Pancreas (tissue), 10 donors: ENCODE measurements at regions not wholly inside any gene's neighbourhood (a gene's known extent, or its start where the extent isn't known, plus 50 kb on each side); places are given as distances from the start of the nearest gene placed in this dataset.

ENCODE experiments used
- ATAC-seq, 4 donors: fragments of 200-7000 bp; cut with Tn5 transposase; one replicate each; pipeline versions ENCODE4 v1.8.0 to v1.9.1; 2020; ENCODE audit warnings: mild to moderate bottlenecking in 4 of 4, moderate library complexity in 4 of 4
- DNase-seq, 6 donors: peaks; one replicate each; pipeline ENCODE4 v3.0.0-alpha.2; 2020
- FAIRE-seq: peaks from 2 replicates; lab custom pipeline; 2012; peaks lifted over from hg19 to GRCh38; lab: Jason Lieb, UNC
- H3K27ac ChIP-seq, 4 donors: fragments of 200-600 bp; sonication (generic); 1 replicate in 3 of 4; 2 replicates in 1 of 4; pipeline versions ENCODE4 v1.5.0 to v1.8.0; 2020
- H3K27me3 ChIP-seq, 4 donors: fragments of 200-600 bp; one replicate each; pipeline ENCODE4 v1.8.0; 2021
- H3K36me3 ChIP-seq, 3 donors: fragments of 200-600 bp; sonication (generic) in 1 of 3; one replicate each; pipeline versions ENCODE4 v1.5.0 to v1.8.0; 2020 to 2021
- H3K4me1 ChIP-seq, 3 donors: fragments of 200-600 bp; one replicate each; pipeline ENCODE4 v1.8.0; 2021
- H3K4me3 ChIP-seq, 4 donors: fragments of 200-600 bp; sonication (generic) in 2 of 4; one replicate each; pipeline versions ENCODE4 v1.5.0 to v1.8.0; 2020 to 2021
- H3K9me3 ChIP-seq, 4 donors: fragments of 200-600 bp; one replicate each; pipeline ENCODE4 v1.8.0; 2021
- CTCF ChIP-seq, 4 donors: fragments of 200-600 bp; sonication (generic) in 3 of 4; IDR thresholded peaks; one replicate each; pipeline versions ENCODE4 v1.5.0 to v1.8.0; 2021; ENCODE audit warnings: antibody characterized with exemption in 4 of 4
- WGBS, 2 donors: extraction: QIAGEN DNeasy Blood & Tissue Kit; methylation state at CpG; one replicate each; pipeline ENCODE4 v1.1.7; 2013; 5-methylcytosine and 5-hydroxymethylcytosine counted together
- intact Hi-C, 3 donors: fragments of 100-400 bp; cut with DNase I; formaldehyde crosslinking; loops; one replicate each; pipeline versions ENCODE4 v1.11.1 to v1.14.2; 2022
- donor health status: healthy with polysubstance abuse.
- donor health status: DM: no; HTN: no; CAD: no; lungs with moderate emphysema.
- donor health status: DM: no; HTN: no; CAD: no.
- donor health status: control.
- donor health status: control.
- donor health status: Bipolar disorder and iron deficiency.
- donor health status: DM: yes; HTN: yes; CAD: no.
- donor health status: DM: no; HTN: no; CAD: no.
- donor health status: DM: no; HTN: no; CAD: no.
- donor health status: DM: yes; HTN: yes; CAD: no.

GRCh38 chr6:16968101-16968500 lies 133.7 kb upstream of the STMND1 start:
- 85 to 91% methylated on average over 5 of the region's 5 CpGs for WGBS, 2 donors
- intact Hi-C loops: no loop called here

GRCh38 chr6:16967470-16967817 lies 134.4 kb upstream of the STMND1 start:
- FAIRE-seq: no peak
- no peak overlapping the region for H3K4me3 ChIP-seq
- no peak for ATAC-seq
- H3K4me1 ChIP-seq: no peaks in the 10 kb centered on the region
- no peak for TF ChIP-seq CTCF (IDR thresholded peaks at IDR 0.05)
- DNase-seq: no peak
- no peaks in the 10 kb centered on the region for H3K27me3 ChIP-seq
- H3K27ac ChIP-seq: no peak overlapping the region
- intact Hi-C loops: no loop called here
- H3K36me3 ChIP-seq: no peaks in the 10 kb centered on the region
- 57 to 60% methylated on average over 2 of the region's 2 CpGs for WGBS, 2 donors
- H3K9me3 ChIP-seq: no peaks in the 10 kb centered on the region

More at GRCh38 chr6:16968101-16968500, 133.7 kb upstream of the STMND1 start:
- no peak for TF ChIP-seq CTCF (IDR thresholded peaks at IDR 0.05)
- H3K36me3 ChIP-seq: no peaks in the 10 kb centered on the region
- no peaks in the 10 kb centered on the region for H3K27me3 ChIP-seq
- H3K27ac ChIP-seq: no peak overlapping the region
- H3K4me3 ChIP-seq: no peak overlapping the region
- H3K4me1 ChIP-seq: no peaks in the 10 kb centered on the region
- H3K9me3 ChIP-seq: no peaks in the 10 kb centered on the region
- FAIRE-seq (no peak), DNase-seq (no peak), ATAC-seq (no peak)

GRCh38 chr6:16966791-16967469 lies 134.9 kb upstream of the STMND1 start:
- DNase-seq: no peak
- TF ChIP-seq CTCF (IDR thresholded peaks at IDR 0.05): no peak

GRCh38 chr6:16965689-16966088 lies 136.2 kb upstream of the STMND1 start:
- TF ChIP-seq CTCF (IDR thresholded peaks at IDR 0.05): no peak
- H3K27ac ChIP-seq: no peak overlapping the region
- ATAC-seq (no peak), DNase-seq (no peak), FAIRE-seq (no peak)
- H3K9me3 ChIP-seq: no peaks in the 10 kb centered on the region
- intact Hi-C loops: no loop called here
- no peaks in the 10 kb centered on the region for H3K4me1 ChIP-seq
- H3K4me3 ChIP-seq: no peak overlapping the region
- no peaks in the 10 kb centered on the region for H3K36me3 ChIP-seq
- WGBS, 2 donors: 83 to 89% methylated on average over 7 to 8 of the region's 8 CpGs
- no peaks in the 10 kb centered on the region for H3K27me3 ChIP-seq

More at GRCh38 chr6:16966791-16967469, 134.9 kb upstream of the STMND1 start:
- H3K27me3 ChIP-seq: no peaks in the 10 kb centered on the region
- FAIRE-seq (no peak), ATAC-seq (no peak)
- H3K4me3 ChIP-seq: no peak overlapping the region
- no peaks in the 10 kb centered on the region for H3K36me3 ChIP-seq
- intact Hi-C loops: no loop called here
- no peaks in the 10 kb centered on the region for H3K9me3 ChIP-seq
- 85 to 87% methylated on average over 5 of the region's 5 CpGs for WGBS, 2 donors
- no peaks in the 10 kb centered on the region for H3K4me1 ChIP-seq
- H3K27ac ChIP-seq: no peak overlapping the region
